H1 (cell line): ENCODE measurements at regions not wholly inside any gene's neighbourhood (a gene's known extent, or its start where the extent isn't known, plus 50 kb on each side); places are given as distances from the start of the nearest gene placed in this dataset.

Source experiments
- CTCF ChIA-PET: fragments of 300-600 bp; sonication (Branson Sonifier 250); formaldehyde crosslinking; loops from one replicate; lab custom pipeline; 2021; ENCODE audit not compliant: partially characterized antibody; lab: Charles Lee
- POLR2A ChIA-PET: fragments of 300-600 bp; sonication (Branson Sonifier 250); formaldehyde crosslinking; loops from one replicate; lab custom pipeline; 2021; ENCODE audit warnings: inconsistent platforms; ENCODE audit not compliant: partially characterized antibody; lab: Charles Lee
- DNase-seq, 2 experiments: peaks; one replicate each; pipeline versions ENCODE4 v3.0.0 to v3.0.0-alpha.2; 2010 to 2022; ENCODE audit warnings: low spot score in 2 of 2, low read depth in 1 of 2, mixed read lengths in 1 of 2
- FAIRE-seq: peaks from 2 replicates; lab custom pipeline; 2011; peaks lifted over from hg19 to GRCh38; lab: Jason Lieb, UNC
- H2AFZ ChIP-seq: 2 replicates; pipeline ENCODE4 v1.8.1; 2012; ENCODE audit warnings: low read length, inconsistent platforms
- H2AK5ac ChIP-seq: 2 replicates; pipeline ENCODE4 v1.6.1; 2013; ENCODE audit warnings: low read depth, low read length
- H2BK120ac ChIP-seq: replicated peaks from 2 replicates; pipeline ENCODE3; 2013; ENCODE audit warnings: low read depth, low read length, inconsistent platforms
- H2BK12ac ChIP-seq: 2 replicates; pipeline ENCODE4 v1.6.1; 2013; ENCODE audit warnings: low read depth, low read length
- H2BK15ac ChIP-seq: 2 replicates; pipeline ENCODE4 v1.6.1; 2013; ENCODE audit warnings: low read length
- H2BK20ac ChIP-seq: 2 replicates; pipeline ENCODE4 v1.6.1; 2013; ENCODE audit warnings: low read length
- H2BK5ac ChIP-seq: 2 replicates; pipeline ENCODE4 v1.6.1; 2013; ENCODE audit warnings: low read depth, low read length
- H3K14ac ChIP-seq: 2 replicates; pipeline ENCODE4 v1.6.1; 2013; ENCODE audit warnings: inconsistent platforms; ENCODE audit not compliant: insufficient read length
- H3K18ac ChIP-seq: 2 replicates; pipeline ENCODE4 v1.6.1; 2013; ENCODE audit warnings: low read length; ENCODE audit errors: extremely low read depth
- H3K23ac ChIP-seq: 2 replicates; pipeline ENCODE4 v1.6.1; 2013; ENCODE audit warnings: inconsistent platforms; ENCODE audit not compliant: insufficient read length
- H3K23me2 ChIP-seq: 2 replicates; pipeline ENCODE4 v1.6.1; 2013; ENCODE audit warnings: low read depth, low read length
- H3K27ac ChIP-seq: 2 replicates; pipeline ENCODE4 v1.6.1; 2011; ENCODE audit warnings: low read depth, low read length, inconsistent platforms
- H3K27me3 ChIP-seq, 4 experiments: replicated peaks in 1 of 4; 1 replicate in 1 of 4; 2 replicates in 3 of 4; pipeline versions ENCODE4 v1.6.1 to v1.8.1; 2011 to 2013; ENCODE audit warnings: low read length in 3 of 4, mild to moderate bottlenecking in 3 of 4, inconsistent platforms in 2 of 4, mixed read lengths in 2 of 4, moderate library complexity in 1 of 4; ENCODE audit not compliant: control insufficient read depth in 3 of 4, insufficient read depth in 3 of 4; ENCODE audit errors: extremely low read depth in 1 of 4
- H3K36me3 ChIP-seq, 4 experiments: 2 replicates each; pipeline versions ENCODE4 v1.6.1 to v1.8.1; 2011 to 2013; ENCODE audit warnings: mild to moderate bottlenecking in 4 of 4, low read length in 3 of 4, moderate library complexity in 2 of 4, control low read depth in 1 of 4, inconsistent platforms in 1 of 4; ENCODE audit not compliant: insufficient read depth in 4 of 4, control insufficient read depth in 2 of 4
- H3K4ac ChIP-seq: replicated peaks from 2 replicates; pipeline ENCODE3; 2013; ENCODE audit warnings: low read length, low read depth, mixed read lengths, inconsistent platforms; ENCODE audit not compliant: insufficient read length
- H3K4me1 ChIP-seq, 4 experiments: replicated peaks in 1 of 4; 1 replicate in 1 of 4; 2 replicates in 3 of 4; pipeline versions ENCODE4 v1.6.1 to v1.8.1; 2011 to 2013; ENCODE audit warnings: low read length in 3 of 4, inconsistent platforms in 2 of 4, mixed read lengths in 1 of 4; ENCODE audit not compliant: insufficient read depth in 4 of 4, control insufficient read depth in 3 of 4
- H3K4me2 ChIP-seq, 2 experiments: 2 replicates each; pipeline versions ENCODE4 v1.6.1 to v1.8.1; 2011 to 2013; ENCODE audit warnings: low read depth in 2 of 2, low read length in 2 of 2, control low read depth in 1 of 2, inconsistent platforms in 1 of 2, mild to moderate bottlenecking in 1 of 2; ENCODE audit not compliant: insufficient read depth in 1 of 2
- H3K4me3 ChIP-seq, 4 experiments: fragments of 200-600, 300-600 bp in 1 of 4; sonication (generic), shearing (Covaris generic), sonication (Bioruptor Twin) in 1 of 4; 2 replicates each; pipeline versions ENCODE4 v1.5.1 to v1.8.1; 2011 to 2016; ENCODE audit warnings: low read length in 4 of 4, low read depth in 3 of 4, control low read depth in 2 of 4, inconsistent platforms in 2 of 4, mild to moderate bottlenecking in 2 of 4, mixed read lengths in 1 of 4, moderate library complexity in 1 of 4; ENCODE audit not compliant: insufficient read depth in 2 of 4; ENCODE audit errors: extremely low read depth in 1 of 4
- H3K56ac ChIP-seq: replicated peaks from 2 replicates; pipeline ENCODE3; 2013; ENCODE audit warnings: low read depth, mild to moderate bottlenecking, mixed read lengths, low read length, inconsistent platforms; ENCODE audit not compliant: insufficient read length
- H3K79me1 ChIP-seq: 2 replicates; pipeline ENCODE4 v1.6.1; 2013; ENCODE audit warnings: low read depth, low read length, control low read depth
- H3K79me2 ChIP-seq, 2 experiments: 2 replicates each; pipeline versions ENCODE4 v1.6.1 to v1.8.1; 2012 to 2013; ENCODE audit warnings: low read length in 2 of 2, mild to moderate bottlenecking in 2 of 2, inconsistent platforms in 1 of 2; ENCODE audit not compliant: insufficient read depth in 2 of 2, control insufficient read depth in 1 of 2
- H3K9ac ChIP-seq, 4 experiments: replicated peaks in 1 of 4; 1 replicate in 1 of 4; 2 replicates in 3 of 4; pipeline versions ENCODE4 v1.6.1 to v1.8.1; 2011 to 2013; ENCODE audit warnings: low read depth in 3 of 4, low read length in 3 of 4, control low read depth in 2 of 4, mild to moderate bottlenecking in 2 of 4, moderate library complexity in 2 of 4, inconsistent platforms in 1 of 4; ENCODE audit errors: extremely low read depth in 1 of 4
- H3K9me3 ChIP-seq, 2 experiments: 2 replicates each; pipeline versions ENCODE4 v1.6.1 to v1.8.1; 2012 to 2013; ENCODE audit warnings: mild to moderate bottlenecking in 2 of 2, moderate library complexity in 2 of 2, control low read depth in 1 of 2, inconsistent platforms in 1 of 2, low read depth in 1 of 2, low read length in 1 of 2, mixed read lengths in 1 of 2; ENCODE audit not compliant: insufficient read depth in 2 of 2
- H4K20me1 ChIP-seq, 2 experiments: replicated peaks in 1 of 2; 2 replicates each; pipeline versions ENCODE3 to v1.8.1; 2011 to 2013; ENCODE audit warnings: inconsistent platforms in 2 of 2, low read length in 2 of 2, mild to moderate bottlenecking in 1 of 2; ENCODE audit not compliant: insufficient read depth in 2 of 2, control insufficient read depth in 1 of 2
- H4K5ac ChIP-seq: 2 replicates; pipeline ENCODE4 v1.6.1; 2013; ENCODE audit warnings: low read length, low read depth, mixed read lengths, inconsistent platforms; ENCODE audit not compliant: insufficient read length
- H4K8ac ChIP-seq: 2 replicates; pipeline ENCODE4 v1.8.0; 2013; ENCODE audit warnings: mild to moderate bottlenecking, moderate library complexity, low read length, inconsistent platforms; ENCODE audit not compliant: insufficient read depth; ENCODE audit errors: extremely low read depth
- H4K91ac ChIP-seq: replicated peaks from 2 replicates; pipeline ENCODE3; 2013; ENCODE audit warnings: low read length, mixed read lengths, inconsistent platforms; ENCODE audit not compliant: insufficient read length
- ASH2L ChIP-seq: fragments of 200-600, 300-600 bp; sonication (generic); IDR thresholded peaks from one replicate; pipeline ENCODE4 v1.7.1; 2017; ENCODE audit warnings: low read length
- BCL11A ChIP-seq, 2 experiments: IDR thresholded peaks; one replicate each; pipeline ENCODE4 v1.6.1; 2011; ENCODE audit warnings: low read depth in 2 of 2, low read length in 2 of 2, mild to moderate bottlenecking in 2 of 2
- BRCA1 ChIP-seq: IDR thresholded peaks from 2 replicates; pipeline ENCODE4 v1.6.1; 2012; ENCODE audit warnings: low read depth, low read length, improper control_type of control experiment
- CBX5 ChIP-seq: fragments of 300-800, 300-1000 bp; sonication (generic); IDR thresholded peaks from 2 replicates; pipeline ENCODE4 v1.7.1; 2016; ENCODE audit warnings: antibody characterized with exemption, low read length, low read depth
- GABPA ChIP-seq: IDR thresholded peaks from 2 replicates; pipeline ENCODE4 v1.6.1; 2011; ENCODE audit warnings: mild to moderate bottlenecking, low read length, moderate library complexity, borderline replicate concordance; ENCODE audit not compliant: insufficient read depth
- KDM5A ChIP-seq: fragments of 200-600 bp; IDR thresholded peaks from 2 replicates; pipeline ENCODE4 v1.7.1; 2012; ENCODE audit warnings: mild to moderate bottlenecking, low read length, inconsistent platforms, mixed read lengths
- MAX ChIP-seq: IDR thresholded peaks from 2 replicates; pipeline ENCODE4 v1.6.1; 2012; ENCODE audit warnings: inconsistent platforms
- NRF1 ChIP-seq: IDR thresholded peaks from 2 replicates; pipeline ENCODE4 v1.6.1; 2011; ENCODE audit warnings: mild to moderate bottlenecking, low read depth, low read length, improper control_type of control experiment
- TAF7 ChIP-seq: optimal IDR thresholded peaks from 2 replicates; pipeline ENCODE3; 2011; ENCODE audit warnings: low read depth, mild to moderate bottlenecking, inconsistent platforms, low read length, moderate library complexity, borderline replicate concordance
- YY1 ChIP-seq: IDR thresholded peaks from 2 replicates; pipeline ENCODE4 v1.6.1; 2011; ENCODE audit warnings: low read depth, mild to moderate bottlenecking, low read length
- WGBS, 2 experiments: shearing (Covaris generic) in 1 of 2; methylation state at CpG; one replicate each; pipeline versions ENCODE4 v1.1.6 to v1.1.7; 2013 to 2015; ENCODE audit warnings: low lambda C conversion rate in 2 of 2, mixed read lengths in 2 of 2, inconsistent platforms in 1 of 2, low coverage in 1 of 2, missing lambda C conversion rate in 1 of 2; ENCODE audit not compliant: insufficient replicate concordance in 2 of 2, insufficient coverage in 1 of 2, insufficient read length in 1 of 2; ENCODE audit errors: extremely low coverage in 1 of 2, missing lambda C conversion rate in 1 of 2; 5-methylcytosine and 5-hydroxymethylcytosine counted together

GRCh38 chr12:87444039-87444438 is 585.2 kb downstream of the C12orf50 start:
- ChIA-PET POLR2A (interaction anchor here (0.6 kb wide), 1 partner anchor 249 kb away, joined by 3 read pairs; no protein-coding TSS in a partner anchor), CTCF (interaction anchor here (1.2 kb wide), 1 partner anchor 53 kb away, joined by 3 read pairs; no protein-coding TSS in a partner anchor)
- Histone ChIP-seq H4K91ac (no peak overlapping the region), H4K20me1 (no peaks in the 10 kb centered on the region), H3K27me3 (no peaks in the 10 kb centered on the region), H3K4ac (no peak overlapping the region), H3K36me3 (no peaks in the 10 kb centered on the region), H2BK20ac (no peak overlapping the region), H3K4me2 (no peak overlapping the region), H3K23ac (no peak overlapping the region), H4K8ac (no peak overlapping the region), H2AFZ (no peak overlapping the region), H3K9ac (no peak overlapping the region), H3K18ac (no peak overlapping the region), H3K27ac (no peak overlapping the region), H2BK120ac (no peak overlapping the region), H3K4me3 (no peak overlapping the region), H3K79me2 (no peaks in the 10 kb centered on the region), H3K56ac (no peak overlapping the region), H3K79me1 (no peaks in the 10 kb centered on the region), H2BK5ac (no peak overlapping the region), H2BK15ac (no peak overlapping the region), H2AK5ac (no peak overlapping the region), H4K5ac (no peak overlapping the region), H3K23me2 (no peaks in the 10 kb centered on the region), H2BK12ac (no peak overlapping the region), H3K4me1 (no peaks in the 10 kb centered on the region), H3K9me3 (no peaks in the 10 kb centered on the region), H3K14ac (no peak overlapping the region)
- WGBS, 2 experiments = 98% methylated on average over 4 of the region's 4 CpGs; no CpG with 5 or more reads in 1 of the 2 experiments
- TF ChIP-seq BCL11A (IDR thresholded peaks at IDR 0.05; ENCODE audit: low read depth in 2 of 2, low read length in 2 of 2) = no peak
- TF ChIP-seq GABPA = no peak
- TF ChIP-seq BRCA1 = no peak
- no peak for TF ChIP-seq CBX5
- no peak for TF ChIP-seq ASH2L
- TF ChIP-seq YY1 = no peak
- TF ChIP-seq KDM5A = no peak
- TF ChIP-seq TAF7 = no peak
- TF ChIP-seq NRF1 = no peak
- TF ChIP-seq MAX = no peak
- FAIRE-seq (no peak), DNase-seq (no peak)
